ENCODE measurements at regions not wholly inside any gene's neighbourhood (a gene's known extent, or its start where the extent isn't known, plus 50 kb on each side); places are given as distances from the start of the nearest gene placed in this dataset.

- H3K9me3 ChIP-seq: no peaks in the 10 kb centered on the region
- H3K27ac ChIP-seq: no peak overlapping the region
- 93 to 98% (median 94%) methylated on average over 3 to 12 of the region's 12 CpGs for WGBS, 5 donors
- no peak for DNase-seq
- no peaks in the 10 kb centered on the region for H3K36me3 ChIP-seq
- no peaks in the 10 kb centered on the region for H3K27me3 ChIP-seq
- intact Hi-C loops (cut with DNase I; ENCODE audit: low total_unique reads): no loop called here
- TF ChIP-seq EP300 (IDR thresholded peaks at IDR 0.05): no peak
- no peak for TF ChIP-seq POLR2AphosphoS5 (IDR thresholded peaks at IDR 0.05)
- no peak for TF ChIP-seq POLR2A (IDR thresholded peaks at IDR 0.05)
- no peak for TF ChIP-seq CTCF (IDR thresholded peaks at IDR 0.05)
- peaks cover 54 to 71% (median 63%) of the 10 kb centered on the region in 4 donors for H3K4me1 ChIP-seq
- no peak overlapping the region for H3K4me3 ChIP-seq
Observed at GRCh38 chr16:85357323-85357722, 245.1 kb upstream of the CIBAR2 start.

- intact Hi-C loops (cut with DNase I; ENCODE audit: low total_unique reads): no loop called here
- 86 to 90% (median 87%) methylated on average over 14 to 17 of the region's 17 CpGs for WGBS, 5 donors
- H3K4me1 ChIP-seq: peaks cover 52 to 70% (median 62%) of the 10 kb centered on the region in 4 donors
- H3K9me3 ChIP-seq: no peaks in the 10 kb centered on the region
- H3K36me3 ChIP-seq: no peaks in the 10 kb centered on the region
- no peak overlapping the region for H3K4me3 ChIP-seq
- H3K27me3 ChIP-seq: no peaks in the 10 kb centered on the region
- H3K27ac ChIP-seq: peak overlapping the region in 2 of 5 donors; percentile 80 to 89
- no peak for DNase-seq
- TF ChIP-seq EP300 (IDR thresholded peaks at IDR 0.05) (no peak), POLR2AphosphoS5 (IDR thresholded peaks at IDR 0.05) (no peak), POLR2A (IDR thresholded peaks at IDR 0.05) (no peak), CTCF (IDR thresholded peaks at IDR 0.05) (no peak)
Observed at GRCh38 chr16:85357924-85358505, 245.7 kb upstream of the CIBAR2 start.

GRCh38 chr16:85358704-85359146 lies 246.5 kb upstream of the CIBAR2 start:
- 37 to 73% (median 45%) methylated on average over 10 of the region's 10 CpGs for whole genome bisulfite sequencing, 5 donors
- DNase-seq: no peak
- no peak overlapping the region for H3K4me3 ChIP-seq
- no peaks in the 10 kb centered on the region for H3K9me3 ChIP-seq
- intact Hi-C loops (cut with DNase I; ENCODE audit: low total_unique reads): no loop called here
- H3K4me1 ChIP-seq: peaks cover 47 to 70% (median 60%) of the 10 kb centered on the region in 4 donors
- no peaks in the 10 kb centered on the region for H3K27me3 ChIP-seq
- H3K27ac ChIP-seq: peak overlapping the region; percentile 47 to 89 (median 83)
- H3K36me3 ChIP-seq: no peaks in the 10 kb centered on the region
- TF ChIP-seq POLR2AphosphoS5 (IDR thresholded peaks at IDR 0.05): no peak
- TF ChIP-seq POLR2A (IDR thresholded peaks at IDR 0.05): no peak
- TF ChIP-seq EP300 (IDR thresholded peaks at IDR 0.05): no peak
- no peak for TF ChIP-seq CTCF (IDR thresholded peaks at IDR 0.05)

- no peak for TF ChIP-seq POLR2A (IDR thresholded peaks at IDR 0.05)
- no peak for TF ChIP-seq POLR2AphosphoS5 (IDR thresholded peaks at IDR 0.05)
- TF ChIP-seq EP300 (IDR thresholded peaks at IDR 0.05): no peak
- no peak for TF ChIP-seq CTCF (IDR thresholded peaks at IDR 0.05)
- DNase-seq: no peak
- H3K9me3 ChIP-seq: no peaks in the 10 kb centered on the region
- no peaks in the 10 kb centered on the region for H3K27me3 ChIP-seq
- intact Hi-C loops (cut with DNase I; ENCODE audit: low total_unique reads): no loop called here
- H3K4me1 ChIP-seq: peaks cover 42 to 70% (median 56%) of the 10 kb centered on the region in 4 donors
- H3K4me3 ChIP-seq: no peak overlapping the region
- no peaks in the 10 kb centered on the region for H3K36me3 ChIP-seq
- WGBS, 5 donors: 67 to 80% (median 76%) methylated on average over 8 to 21 of the region's 21 CpGs
- H3K27ac ChIP-seq: peak overlapping the region; percentile 47 to 89 (median 83)
Observed at GRCh38 chr16:85359147-85359822, 247.0 kb upstream of the CIBAR2 start.
